ENCODE measurements at regions not wholly inside any gene's neighbourhood (a gene's known extent, or its start where the extent isn't known, plus 50 kb on each side); places are given as distances from the start of the nearest gene placed in this dataset.

DNA sequence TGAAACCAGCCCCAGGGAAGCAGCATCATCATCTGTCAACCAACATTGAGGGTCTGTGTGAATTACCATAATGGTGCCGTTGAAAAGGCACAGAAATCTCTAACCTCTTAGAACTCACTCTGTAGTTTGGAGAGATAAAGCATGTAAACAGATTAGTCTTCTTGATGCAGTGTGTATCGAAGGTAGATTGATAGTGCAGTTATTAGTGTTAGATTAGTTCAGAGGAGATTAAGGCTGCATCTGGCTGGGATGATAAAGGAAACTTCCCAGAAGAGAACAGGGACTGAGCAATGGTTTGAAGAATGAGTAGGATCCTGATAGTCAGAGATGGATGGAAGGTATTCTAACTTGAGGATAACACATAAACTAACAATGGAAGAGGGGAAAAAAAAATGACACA, 651.5 kb downstream of the TLE1 start:
- H3K4me3 ChIP-seq (ENCODE audit: low read depth, low read length): no peak overlapping the region
- no peak for DNase-seq (ENCODE audit: low read depth)
- TF ChIP-seq, protein P1, sequence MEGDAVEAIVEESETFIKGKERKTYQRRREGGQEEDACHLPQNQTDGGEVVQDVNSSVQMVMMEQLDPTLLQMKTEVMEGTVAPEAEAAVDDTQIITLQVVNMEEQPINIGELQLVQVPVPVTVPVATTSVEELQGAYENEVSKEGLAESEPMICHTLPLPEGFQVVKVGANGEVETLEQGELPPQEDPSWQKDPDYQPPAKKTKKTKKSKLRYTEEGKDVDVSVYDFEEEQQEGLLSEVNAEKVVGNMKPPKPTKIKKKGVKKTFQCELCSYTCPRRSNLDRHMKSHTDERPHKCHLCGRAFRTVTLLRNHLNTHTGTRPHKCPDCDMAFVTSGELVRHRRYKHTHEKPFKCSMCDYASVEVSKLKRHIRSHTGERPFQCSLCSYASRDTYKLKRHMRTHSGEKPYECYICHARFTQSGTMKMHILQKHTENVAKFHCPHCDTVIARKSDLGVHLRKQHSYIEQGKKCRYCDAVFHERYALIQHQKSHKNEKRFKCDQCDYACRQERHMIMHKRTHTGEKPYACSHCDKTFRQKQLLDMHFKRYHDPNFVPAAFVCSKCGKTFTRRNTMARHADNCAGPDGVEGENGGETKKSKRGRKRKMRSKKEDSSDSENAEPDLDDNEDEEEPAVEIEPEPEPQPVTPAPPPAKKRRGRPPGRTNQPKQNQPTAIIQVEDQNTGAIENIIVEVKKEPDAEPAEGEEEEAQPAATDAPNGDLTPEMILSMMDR (IDR thresholded peaks at IDR 0.05; ENCODE audit: low read depth, low read length): no peak
- TF ChIP-seq POLR2A (IDR thresholded peaks at IDR 0.05; ENCODE audit: extremely low read depth, insufficient read length) (no peak), MYC (IDR thresholded peaks at IDR 0.05; ENCODE audit: low read depth, low read length) (no peak)
- TF ChIP-seq, protein P2, sequence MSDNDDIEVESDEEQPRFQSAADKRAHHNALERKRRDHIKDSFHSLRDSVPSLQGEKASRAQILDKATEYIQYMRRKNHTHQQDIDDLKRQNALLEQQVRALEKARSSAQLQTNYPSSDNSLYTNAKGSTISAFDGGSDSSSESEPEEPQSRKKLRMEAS (IDR thresholded peaks at IDR 0.05; ENCODE audit: low read depth, low read length): no peak

DNA sequence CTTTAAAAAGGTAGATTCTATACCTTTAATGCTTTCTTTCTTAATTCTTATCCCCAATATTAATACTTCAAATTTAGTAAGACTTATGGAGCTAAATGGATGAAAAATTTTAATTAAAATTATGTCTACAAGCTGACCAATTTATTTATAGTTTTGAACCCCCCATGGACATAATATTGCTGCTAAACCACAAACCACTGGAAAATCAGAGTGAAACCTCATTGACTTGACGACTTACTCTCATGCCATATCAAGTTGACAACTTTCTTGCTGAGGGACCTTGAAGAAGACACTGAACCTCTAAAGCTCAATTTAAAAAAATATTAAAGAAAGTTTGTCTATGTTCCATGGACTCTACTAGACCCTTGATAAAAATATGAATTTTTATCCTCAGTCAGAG, 653.7 kb downstream of the TLE1 start:
- H3K4me3 ChIP-seq (ENCODE audit: low read depth, low read length): no peak overlapping the region
- DNase-seq (ENCODE audit: low read depth): no peak
- TF ChIP-seq POLR2A (IDR thresholded peaks at IDR 0.05; ENCODE audit: extremely low read depth, insufficient read length) (no peak), MYC (IDR thresholded peaks at IDR 0.05; ENCODE audit: low read depth, low read length) (no peak)
- TF ChIP-seq, protein P2 (IDR thresholded peaks at IDR 0.05; ENCODE audit: low read depth, low read length): no peak
- TF ChIP-seq, protein P1 (IDR thresholded peaks at IDR 0.05; ENCODE audit: low read depth, low read length): no peak

DNA sequence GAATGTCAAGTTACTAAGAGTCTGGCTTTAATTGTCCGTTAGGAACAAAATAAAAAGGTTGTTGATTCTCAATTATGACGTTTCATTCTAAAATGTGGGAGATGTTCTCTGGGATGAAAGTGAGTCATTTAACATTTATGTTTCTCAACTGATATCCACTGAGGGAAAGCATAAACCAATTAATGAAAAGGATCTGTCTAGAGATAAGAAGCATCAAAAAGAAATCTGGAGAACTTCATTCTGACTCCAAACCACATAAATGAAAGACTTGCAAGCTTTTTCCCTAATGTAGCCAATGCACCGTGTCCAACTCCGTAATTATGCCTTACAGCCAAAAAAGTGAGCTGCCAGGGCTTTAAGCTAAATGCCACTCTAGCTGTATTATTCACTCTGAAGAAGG, 654.2 kb downstream of the TLE1 start:
- TF ChIP-seq POLR2A (IDR thresholded peaks at IDR 0.05; ENCODE audit: extremely low read depth, insufficient read length) (no peak), MYC (IDR thresholded peaks at IDR 0.05; ENCODE audit: low read depth, low read length) (no peak)
- TF ChIP-seq, protein P1 (IDR thresholded peaks at IDR 0.05; ENCODE audit: low read depth, low read length): no peak
- TF ChIP-seq, protein P2 (IDR thresholded peaks at IDR 0.05; ENCODE audit: low read depth, low read length): no peak
- H3K4me3 ChIP-seq (ENCODE audit: low read depth, low read length): no peak overlapping the region
- no peak for DNase-seq (ENCODE audit: low read depth)

DNA sequence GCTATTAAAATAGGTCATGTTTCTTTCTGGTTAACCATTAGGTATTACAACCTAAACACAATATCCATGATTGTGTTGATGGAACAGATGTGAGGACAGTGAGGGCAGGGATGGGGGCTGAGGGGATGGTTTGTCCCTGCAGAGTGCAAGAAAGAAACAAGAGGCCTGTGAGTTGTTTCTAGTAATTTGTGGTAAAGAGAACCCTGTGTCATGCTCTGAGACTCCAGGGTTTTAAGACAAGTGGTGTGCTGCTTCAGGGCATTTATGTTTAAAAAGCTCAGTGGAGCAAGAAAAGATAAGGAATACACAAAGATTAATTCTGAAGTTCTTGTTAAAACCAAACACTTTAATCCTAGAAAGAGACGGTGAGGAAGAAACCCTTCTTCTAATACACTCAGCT, 656.5 kb downstream of the TLE1 start:
- no peak overlapping the region for H3K4me3 ChIP-seq (ENCODE audit: low read depth, low read length)
- TF ChIP-seq MYC (IDR thresholded peaks at IDR 0.05; ENCODE audit: low read depth, low read length) (no peak), POLR2A (IDR thresholded peaks at IDR 0.05; ENCODE audit: extremely low read depth, insufficient read length) (no peak)
- TF ChIP-seq, protein P1 (IDR thresholded peaks at IDR 0.05; ENCODE audit: low read depth, low read length): no peak
- TF ChIP-seq, protein P2 (IDR thresholded peaks at IDR 0.05; ENCODE audit: low read depth, low read length): no peak
- DNase-seq (ENCODE audit: low read depth): no peak

DNA sequence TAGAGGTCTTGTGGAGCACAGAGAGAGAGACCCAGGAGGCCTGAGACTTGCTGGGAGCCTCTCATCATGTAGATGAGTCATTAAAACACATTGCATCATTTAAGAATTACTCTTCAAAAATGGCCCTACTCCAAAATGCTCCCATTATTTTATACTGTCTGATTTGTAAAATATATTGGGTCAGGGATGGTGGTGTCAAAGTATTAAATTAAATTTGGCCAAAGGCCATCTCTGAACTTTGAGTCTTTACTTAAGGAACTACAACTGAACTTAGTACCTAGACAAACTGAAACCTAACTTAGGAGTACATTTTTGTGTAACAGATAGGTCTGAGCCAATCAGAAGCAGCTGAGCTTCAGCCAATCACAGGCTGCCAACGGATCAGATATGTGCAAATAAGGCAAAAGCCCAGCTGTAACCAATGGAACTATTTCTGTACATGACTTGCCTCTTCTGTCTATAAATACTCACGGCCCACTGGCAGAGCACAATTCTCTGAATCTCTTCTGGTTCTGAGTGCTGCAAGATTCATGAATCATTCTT, 657.2 kb downstream of the TLE1 start:
- TF ChIP-seq, protein P1 (IDR thresholded peaks at IDR 0.05; ENCODE audit: low read depth, low read length): no peak
- TF ChIP-seq, protein P2 (IDR thresholded peaks at IDR 0.05; ENCODE audit: low read depth, low read length): no peak
- no peak overlapping the region for H3K4me3 ChIP-seq (ENCODE audit: low read depth, low read length)
- DNase-seq (ENCODE audit: low read depth): peak; percentile 5
